ENCODE measurements at regions not wholly inside any gene's neighbourhood (a gene's known extent, or its start where the extent isn't known, plus 50 kb on each side); places are given as distances from the start of the nearest gene placed in this dataset.

GRCh38 chr5:8685704-8686103 is 816.8 kb downstream of the MTRR start:
- H3K4me2 ChIP-seq (ENCODE audit: low read length), result no peak overlapping the region
- no peaks in the 10 kb centered on the region for H3F3A ChIP-seq (ENCODE audit: control insufficient read depth, insufficient read depth)
- no peak for TF ChIP-seq CTCF (IDR thresholded peaks at IDR 0.05; ENCODE audit: low read depth, low read length, poor library complexity, severe bottlenecking)
- no peak for TF ChIP-seq EZH2phosphoT487 (IDR thresholded peaks at IDR 0.05; ENCODE audit: borderline replicate concordance, low read length)
- no peaks in the 10 kb centered on the region for H3K9me2 ChIP-seq (replicated peaks; ENCODE audit: control insufficient read depth, low read length)
- H4K20me1 ChIP-seq (ENCODE audit: control insufficient read depth, insufficient read depth, low read depth, low read length), result no peaks in the 10 kb centered on the region
- no peaks in the 10 kb centered on the region for H3K36me3 ChIP-seq (ENCODE audit: control insufficient read depth, low read length)
- H3K79me2 ChIP-seq (ENCODE audit: control insufficient read depth, low read length), result no peaks in the 10 kb centered on the region
- H3K27me3 ChIP-seq (ENCODE audit: control insufficient read depth, low read length), result no peaks in the 10 kb centered on the region
- H3K4me3 ChIP-seq (ENCODE audit: low read length), result no peak overlapping the region
- no peaks in the 10 kb centered on the region for H3K4me1 ChIP-seq (ENCODE audit: control insufficient read depth, low read length)
- H3K9me3 ChIP-seq (ENCODE audit: control insufficient read depth, insufficient read depth, low read length), result no peaks in the 10 kb centered on the region
- H3K27ac ChIP-seq (ENCODE audit: low read depth, low read length), result no peak overlapping the region

- no peaks in the 10 kb centered on the region for H3K79me2 ChIP-seq (ENCODE audit: control insufficient read depth, low read length)
- TF ChIP-seq EZH2phosphoT487 (IDR thresholded peaks at IDR 0.05; ENCODE audit: borderline replicate concordance, low read length) (no peak), CTCF (IDR thresholded peaks at IDR 0.05; ENCODE audit: low read depth, low read length, poor library complexity, severe bottlenecking) (no peak)
- H3K4me1 ChIP-seq (ENCODE audit: control insufficient read depth, low read length), result no peaks in the 10 kb centered on the region
- no peak overlapping the region for H3K4me2 ChIP-seq (ENCODE audit: low read length)
- no peak overlapping the region for H3K4me3 ChIP-seq (ENCODE audit: low read length)
- no peak overlapping the region for H3K27ac ChIP-seq (ENCODE audit: low read depth, low read length)
- no peaks in the 10 kb centered on the region for H3F3A ChIP-seq (ENCODE audit: control insufficient read depth, insufficient read depth)
- no peaks in the 10 kb centered on the region for H3K27me3 ChIP-seq (ENCODE audit: control insufficient read depth, low read length)
- no peaks in the 10 kb centered on the region for H4K20me1 ChIP-seq (ENCODE audit: control insufficient read depth, insufficient read depth, low read depth, low read length)
- no peaks in the 10 kb centered on the region for H3K9me2 ChIP-seq (replicated peaks; ENCODE audit: control insufficient read depth, low read length)
- no peaks in the 10 kb centered on the region for H3K36me3 ChIP-seq (ENCODE audit: control insufficient read depth, low read length)
- H3K9me3 ChIP-seq (ENCODE audit: control insufficient read depth, insufficient read depth, low read length), result no peaks in the 10 kb centered on the region
These were observed 817.8 kb downstream of the MTRR start for GRCh38 chr5:8686707-8687106.

- no peaks in the 10 kb centered on the region for H3K36me3 ChIP-seq (ENCODE audit: control insufficient read depth, low read length)
- no peak overlapping the region for H3K27ac ChIP-seq (ENCODE audit: low read depth, low read length)
- H3K9me2 ChIP-seq (replicated peaks; ENCODE audit: control insufficient read depth, low read length), result no peaks in the 10 kb centered on the region
- no peaks in the 10 kb centered on the region for H3F3A ChIP-seq (ENCODE audit: control insufficient read depth, insufficient read depth)
- H4K20me1 ChIP-seq (ENCODE audit: control insufficient read depth, insufficient read depth, low read depth, low read length), result no peaks in the 10 kb centered on the region
- no peaks in the 10 kb centered on the region for H3K79me2 ChIP-seq (ENCODE audit: control insufficient read depth, low read length)
- H3K4me2 ChIP-seq (ENCODE audit: low read length), result no peak overlapping the region
- TF ChIP-seq EZH2phosphoT487 (IDR thresholded peaks at IDR 0.05; ENCODE audit: borderline replicate concordance, low read length), result no peak
- TF ChIP-seq CTCF (IDR thresholded peaks at IDR 0.05; ENCODE audit: low read depth, low read length, poor library complexity, severe bottlenecking), result no peak
- H3K4me1 ChIP-seq (ENCODE audit: control insufficient read depth, low read length), result no peaks in the 10 kb centered on the region
- H3K4me3 ChIP-seq (ENCODE audit: low read length), result no peak overlapping the region
- no peaks in the 10 kb centered on the region for H3K27me3 ChIP-seq (ENCODE audit: control insufficient read depth, low read length)
- H3K9me3 ChIP-seq (ENCODE audit: control insufficient read depth, insufficient read depth, low read length), result no peaks in the 10 kb centered on the region
These were observed 820.8 kb downstream of the MTRR start for GRCh38 chr5:8689773-8690172.

GRCh38 chr5:8691221-8691620 is 822.3 kb downstream of the MTRR start:
- Histone ChIP-seq H3K9me2 (replicated peaks; ENCODE audit: control insufficient read depth, low read length) (no peaks in the 10 kb centered on the region), H3K79me2 (ENCODE audit: control insufficient read depth, low read length) (no peaks in the 10 kb centered on the region), H3K4me1 (ENCODE audit: control insufficient read depth, low read length) (no peaks in the 10 kb centered on the region), H4K20me1 (ENCODE audit: control insufficient read depth, insufficient read depth, low read depth, low read length) (no peaks in the 10 kb centered on the region), H3K27me3 (ENCODE audit: control insufficient read depth, low read length) (no peaks in the 10 kb centered on the region), H3K27ac (ENCODE audit: low read depth, low read length) (no peak overlapping the region), H3K36me3 (ENCODE audit: control insufficient read depth, low read length) (no peaks in the 10 kb centered on the region), H3K4me2 (ENCODE audit: low read length) (no peak overlapping the region), H3K4me3 (ENCODE audit: low read length) (no peak overlapping the region), H3K9me3 (ENCODE audit: control insufficient read depth, insufficient read depth, low read length) (no peaks in the 10 kb centered on the region), H3F3A (ENCODE audit: control insufficient read depth, insufficient read depth) (no peaks in the 10 kb centered on the region)
- TF ChIP-seq CTCF (IDR thresholded peaks at IDR 0.05; ENCODE audit: low read depth, low read length, poor library complexity, severe bottlenecking) (no peak), EZH2phosphoT487 (IDR thresholded peaks at IDR 0.05; ENCODE audit: borderline replicate concordance, low read length) (no peak)
